Mucosa of descending colon (tissue), 3 donors: ENCODE measurements at regions not wholly inside any gene's neighbourhood (a gene's known extent, or its start where the extent isn't known, plus 50 kb on each side); places are given as distances from the start of the nearest gene placed in this dataset.

Experiments
- ATAC-seq: fragments of 200-7000 bp; cut with Tn5 transposase; one replicate; pipeline ENCODE4 v1.9.1; 2020; ENCODE audit warnings: mild to moderate bottlenecking, moderate library complexity
- DNase-seq, 3 donors: peaks; one replicate each; pipeline ENCODE4 v3.0.0-alpha.2; 2020
- H3K36me3 ChIP-seq: fragments of 200-600 bp; one replicate; pipeline ENCODE4 v1.8.0; 2021; ENCODE audit warnings: low read depth, mild to moderate bottlenecking
- H3K4me1 ChIP-seq: fragments of 200-600 bp; one replicate; pipeline ENCODE4 v1.8.0; 2021; ENCODE audit warnings: low read depth, mild to moderate bottlenecking
- H3K4me3 ChIP-seq: fragments of 200-600 bp; one replicate; pipeline ENCODE4 v1.8.0; 2021; ENCODE audit warnings: mild to moderate bottlenecking
- H3K9me3 ChIP-seq: fragments of 200-600 bp; one replicate; pipeline ENCODE4 v1.8.0; 2021; ENCODE audit warnings: mild to moderate bottlenecking
- intact Hi-C, 2 donors: fragments of 100-400 bp; cut with DNase I in 1 of 2; cut with micrococcal nuclease in 1 of 2; formaldehyde crosslinking; loops; one replicate each; pipeline versions ENCODE4 v1.11.0 to v1.11.1; 2022; cut with DNase I, micrococcal nuclease
- TF ChIP-seq, protein P1 (sequence below): fragments of 200-600 bp; IDR thresholded peaks from one replicate; pipeline ENCODE4 v1.8.0; 2022; ENCODE audit warnings: antibody characterized with exemption, mild to moderate bottlenecking
- donor health status: DM: no; HTN: no; CAD: no; lungs with moderate emphysema.
- donor health status: DM: no; HTN: no; CAD: no.
- donor health status: DM: no; HTN: yes; CAD: no.

DNA sequence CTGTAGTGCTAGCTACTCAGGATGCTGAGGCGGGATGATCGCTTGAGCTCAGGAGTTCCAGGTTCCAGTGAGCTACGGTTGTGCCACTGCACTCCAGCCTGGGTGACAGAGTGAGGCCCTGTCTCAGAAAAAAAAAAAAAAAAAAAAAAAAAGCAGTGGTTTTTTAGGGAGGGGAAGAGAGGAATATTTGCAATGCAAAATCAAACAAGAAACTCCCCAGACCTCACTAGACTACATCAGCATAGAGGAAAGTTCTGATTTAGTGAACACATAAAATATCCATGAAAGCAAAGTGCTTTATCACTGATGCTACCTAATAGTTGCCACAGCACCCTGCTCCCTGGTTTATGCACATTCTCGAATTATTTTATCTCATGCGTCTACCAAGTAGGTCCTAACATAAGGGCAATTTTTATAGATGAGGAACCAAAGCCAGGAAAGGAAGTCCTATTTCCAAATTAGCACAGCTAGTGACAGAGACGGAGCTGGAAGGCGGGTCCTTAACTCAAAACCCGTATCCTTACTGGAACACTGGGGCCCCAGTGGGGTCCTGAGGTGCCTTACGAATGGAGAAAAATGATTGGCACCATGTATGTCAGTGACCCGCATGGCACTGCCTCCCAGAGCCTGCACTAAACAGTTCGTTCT is 50.7 kb upstream of the GPR157 start:
- TF ChIP-seq, protein P1, sequence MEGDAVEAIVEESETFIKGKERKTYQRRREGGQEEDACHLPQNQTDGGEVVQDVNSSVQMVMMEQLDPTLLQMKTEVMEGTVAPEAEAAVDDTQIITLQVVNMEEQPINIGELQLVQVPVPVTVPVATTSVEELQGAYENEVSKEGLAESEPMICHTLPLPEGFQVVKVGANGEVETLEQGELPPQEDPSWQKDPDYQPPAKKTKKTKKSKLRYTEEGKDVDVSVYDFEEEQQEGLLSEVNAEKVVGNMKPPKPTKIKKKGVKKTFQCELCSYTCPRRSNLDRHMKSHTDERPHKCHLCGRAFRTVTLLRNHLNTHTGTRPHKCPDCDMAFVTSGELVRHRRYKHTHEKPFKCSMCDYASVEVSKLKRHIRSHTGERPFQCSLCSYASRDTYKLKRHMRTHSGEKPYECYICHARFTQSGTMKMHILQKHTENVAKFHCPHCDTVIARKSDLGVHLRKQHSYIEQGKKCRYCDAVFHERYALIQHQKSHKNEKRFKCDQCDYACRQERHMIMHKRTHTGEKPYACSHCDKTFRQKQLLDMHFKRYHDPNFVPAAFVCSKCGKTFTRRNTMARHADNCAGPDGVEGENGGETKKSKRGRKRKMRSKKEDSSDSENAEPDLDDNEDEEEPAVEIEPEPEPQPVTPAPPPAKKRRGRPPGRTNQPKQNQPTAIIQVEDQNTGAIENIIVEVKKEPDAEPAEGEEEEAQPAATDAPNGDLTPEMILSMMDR, result no peak
- no peak for ATAC-seq

DNA sequence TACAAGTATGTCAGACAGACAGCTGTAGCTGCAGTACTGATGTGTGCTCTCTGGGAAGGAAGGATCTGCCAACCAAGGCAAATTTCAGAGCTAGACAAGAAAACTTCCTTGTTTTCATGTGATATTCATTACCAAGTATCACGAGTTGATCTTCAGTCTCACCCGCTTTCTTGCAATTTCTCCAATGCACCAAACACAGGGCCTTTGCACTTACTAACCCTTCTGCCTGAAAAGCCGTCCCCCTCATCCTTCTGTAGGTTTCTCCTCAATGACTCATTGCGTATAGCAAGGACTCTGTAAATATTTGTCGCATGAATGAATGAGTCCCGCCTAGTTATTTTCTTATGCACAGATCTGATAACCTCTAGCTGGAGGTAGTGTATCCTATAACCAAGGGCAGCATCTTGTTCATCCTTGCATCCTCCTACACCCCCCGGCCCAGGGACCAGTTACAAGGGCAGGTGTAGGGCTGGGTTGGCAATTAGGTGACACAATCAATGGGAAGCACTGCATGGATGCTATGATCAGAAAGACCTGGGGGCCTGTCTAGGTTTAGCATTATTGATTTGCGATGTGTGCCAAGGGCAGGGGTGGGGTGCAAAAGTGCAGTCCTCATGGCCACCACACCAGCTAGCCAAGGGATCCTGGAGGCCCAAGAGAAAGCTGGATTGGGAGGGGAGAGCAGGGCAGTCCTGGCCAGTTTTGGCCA is 51.4 kb upstream of the GPR157 start:
- TF ChIP-seq, protein P1, result no peak
- H3K4me3 ChIP-seq, result no peak overlapping the region
- intact Hi-C loops, result no loop called here

More for the DNA sequence above, 50.7 kb upstream of the GPR157 start:
- no peaks in the 10 kb centered on the region for H3K9me3 ChIP-seq
- DNase-seq, result no peak
- intact Hi-C loops, result no loop called here
- H3K36me3 ChIP-seq, result no peaks in the 10 kb centered on the region
- H3K4me3 ChIP-seq, result no peak overlapping the region
- peaks cover 20% of the 10 kb centered on the region for H3K4me1 ChIP-seq

DNA sequence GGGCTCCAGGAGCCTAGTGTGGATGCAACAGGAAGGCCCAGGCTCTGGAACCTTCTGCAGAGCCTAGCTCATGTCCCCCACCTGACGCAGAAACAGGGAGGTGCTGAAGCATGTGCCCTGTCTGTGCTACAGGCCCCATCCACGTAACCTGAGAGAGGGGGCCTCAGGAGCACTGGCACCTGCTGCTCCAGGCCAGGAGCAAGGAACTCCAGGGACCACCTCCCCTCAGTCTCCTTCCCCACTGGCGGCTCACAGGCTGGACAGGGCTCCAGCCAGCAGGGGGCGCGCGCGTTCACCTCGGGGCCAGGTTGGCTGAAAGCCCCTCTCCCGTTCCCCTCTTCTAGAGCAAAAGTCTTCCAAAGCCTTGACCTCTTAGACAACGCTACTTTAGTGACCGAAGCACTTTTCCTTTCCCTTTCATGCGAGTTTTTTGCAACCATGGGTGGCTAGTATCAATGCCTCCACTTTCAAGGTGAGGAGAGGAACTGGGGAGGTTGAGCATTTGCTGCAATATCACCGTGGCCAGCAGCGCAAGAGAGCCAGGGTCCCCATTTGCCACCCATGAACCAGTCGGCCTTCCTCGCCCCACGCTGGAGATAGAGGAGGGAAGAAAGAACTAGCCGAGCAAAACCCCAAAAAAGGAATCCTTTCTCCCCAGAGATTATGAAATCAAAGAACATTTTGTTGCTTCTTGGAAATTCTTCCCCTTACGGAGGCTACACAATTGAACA is 52.4 kb upstream of the GPR157 start:
- DNase-seq (peak; percentile 76 to 86 (median 80)), ATAC-seq (peak; percentile 76)
- Histone ChIP-seq H3K9me3 (no peaks in the 10 kb centered on the region), H3K4me3 (peak overlapping the region; percentile 30), H3K4me1 (peaks cover 20% of the 10 kb centered on the region), H3K36me3 (no peaks in the 10 kb centered on the region)
- TF ChIP-seq, protein P1, result peak; percentile 93
- intact Hi-C loops, result no loop called here

More for the DNA sequence above, 51.4 kb upstream of the GPR157 start:
- H3K36me3 ChIP-seq, result no peaks in the 10 kb centered on the region
- H3K9me3 ChIP-seq, result no peaks in the 10 kb centered on the region
- ATAC-seq (peak; percentile 10), DNase-seq (no peak)
- H3K4me1 ChIP-seq, result peaks cover 20% of the 10 kb centered on the region

GRCh38 chr1:9181990-9182783 is 52.4 kb upstream of the H6PD start:
- DNase-seq (peak in 2 of 3 donors; percentile 36 to 68), ATAC-seq (peak; percentile 81)
- intact Hi-C loops, result no loop called here

More at GRCh38 chr1:9181990-9182783, 52.4 kb upstream of the H6PD start:
- no peaks in the 10 kb centered on the region for H3K36me3 ChIP-seq
- H3K4me1 ChIP-seq, result peaks cover 20% of the 10 kb centered on the region
- TF ChIP-seq, protein P1, result no peak
- no peaks in the 10 kb centered on the region for H3K9me3 ChIP-seq
- H3K4me3 ChIP-seq, result peak overlapping the region; percentile 30
